Neural crest cell (in vitro differentiated cells): ENCODE measurements at regions not wholly inside any gene's neighbourhood (a gene's known extent, or its start where the extent isn't known, plus 50 kb on each side); places are given as distances from the start of the nearest gene placed in this dataset.

ENCODE experiments used
- DNase-seq: peaks from one replicate; pipeline ENCODE4 v3.0.0; 2021; ENCODE audit warnings: low read depth, mixed read lengths, low spot score
- H3K27ac Mint-ChIP-seq: one replicate; pipeline ENCODE4 v1.8.0; 2021; ENCODE audit warnings: mild to moderate bottlenecking, mixed read lengths; ENCODE audit not compliant: unreplicated experiment
- H3K27me3 Mint-ChIP-seq: 2 replicates; pipeline ENCODE4 v1.8.0; 2021; ENCODE audit warnings: low read depth, mild to moderate bottlenecking, mixed read lengths
- H3K36me3 Mint-ChIP-seq: 2 replicates; pipeline ENCODE4 v1.8.0; 2021; ENCODE audit warnings: low read depth, mild to moderate bottlenecking, mixed read lengths
- H3K4me1 Mint-ChIP-seq: 2 replicates; pipeline ENCODE4 v1.8.0; 2021; ENCODE audit warnings: mixed read lengths
- H3K4me3 Mint-ChIP-seq: one replicate; pipeline ENCODE4 v1.8.0; 2021; ENCODE audit warnings: mild to moderate bottlenecking, mixed read lengths
- H3K9me3 Mint-ChIP-seq: 2 replicates; pipeline ENCODE4 v1.8.0; 2021; ENCODE audit warnings: mixed read lengths
- CTCF ChIP-seq: fragments of 200-600 bp; sonication (generic); conservative IDR thresholded peaks from 2 replicates; pipeline ENCODE4 v1.5.0; 2021; ENCODE audit warnings: antibody characterized with exemption, mild to moderate bottlenecking

- DNase-seq: no peak
- no peaks in the 10 kb centered on the region for H3K9me3 Mint-ChIP-seq
- TF ChIP-seq CTCF: no peak
- H3K27ac Mint-ChIP-seq: no peak overlapping the region
- H3K27me3 Mint-ChIP-seq: peaks cover 7% of the 10 kb centered on the region
- H3K4me1 Mint-ChIP-seq: no peaks in the 10 kb centered on the region
- no peaks in the 10 kb centered on the region for H3K36me3 Mint-ChIP-seq
- H3K4me3 Mint-ChIP-seq: no peak overlapping the region
These were observed 95.7 kb upstream of the SLC24A5 start for GRCh38 chr15:48025118-48025517.

GRCh38 chr15:48028712-48029111, 92.1 kb upstream of the SLC24A5 start:
- TF ChIP-seq CTCF: no peak
- Mint-ChIP-seq H3K4me1 (no peaks in the 10 kb centered on the region), H3K9me3 (peaks cover 3% of the 10 kb centered on the region), H3K27ac (no peak overlapping the region), H3K27me3 (peaks cover 7% of the 10 kb centered on the region), H3K36me3 (no peaks in the 10 kb centered on the region), H3K4me3 (no peak overlapping the region)
- no peak for DNase-seq

- H3K9me3 Mint-ChIP-seq: peaks cover 3% of the 10 kb centered on the region
- DNase-seq: no peak
- H3K27ac Mint-ChIP-seq: no peak overlapping the region
- no peaks in the 10 kb centered on the region for H3K4me1 Mint-ChIP-seq
- no peak for TF ChIP-seq CTCF
- peaks cover 8% of the 10 kb centered on the region for H3K27me3 Mint-ChIP-seq
- no peak overlapping the region for H3K4me3 Mint-ChIP-seq
- H3K36me3 Mint-ChIP-seq: no peaks in the 10 kb centered on the region
These were observed 91.1 kb upstream of the SLC24A5 start for GRCh38 chr15:48029642-48030041.

GRCh38 chr15:48031466-48031865, 89.3 kb upstream of the SLC24A5 start:
- Mint-ChIP-seq H3K36me3 (no peaks in the 10 kb centered on the region), H3K27me3 (peaks cover 7% of the 10 kb centered on the region), H3K4me1 (no peaks in the 10 kb centered on the region), H3K27ac (no peak overlapping the region), H3K4me3 (no peak overlapping the region), H3K9me3 (peaks cover 3% of the 10 kb centered on the region)
- no peak for TF ChIP-seq CTCF
- DNase-seq: no peak

- H3K27me3 Mint-ChIP-seq: peaks cover 4% of the 10 kb centered on the region
- H3K9me3 Mint-ChIP-seq: peaks cover 3% of the 10 kb centered on the region
- H3K4me3 Mint-ChIP-seq: no peak overlapping the region
- H3K36me3 Mint-ChIP-seq: no peaks in the 10 kb centered on the region
- no peak overlapping the region for H3K27ac Mint-ChIP-seq
- DNase-seq: no peak
- no peaks in the 10 kb centered on the region for H3K4me1 Mint-ChIP-seq
- TF ChIP-seq CTCF: no peak
These were observed 88.8 kb upstream of the SLC24A5 start for GRCh38 chr15:48031973-48032372.

GRCh38 chr15:48032911-48033310, 87.9 kb upstream of the SLC24A5 start:
- no peaks in the 10 kb centered on the region for H3K4me1 Mint-ChIP-seq
- no peak overlapping the region for H3K4me3 Mint-ChIP-seq
- peaks cover 3% of the 10 kb centered on the region for H3K9me3 Mint-ChIP-seq
- no peak for DNase-seq
- peaks cover 4% of the 10 kb centered on the region for H3K27me3 Mint-ChIP-seq
- no peak overlapping the region for H3K27ac Mint-ChIP-seq
- H3K36me3 Mint-ChIP-seq: no peaks in the 10 kb centered on the region
- TF ChIP-seq CTCF: no peak
